CD4-positive, alpha-beta T cell treated with Interleukin-12 subunit alpha and Interleukin-12 subunit beta, for 1 hour (primary cell): ENCODE measurements at regions not wholly inside any gene's neighbourhood (a gene's known extent, or its start where the extent isn't known, plus 50 kb on each side); places are given as distances from the start of the nearest gene placed in this dataset.

ENCODE experiments used
- DNase-seq: peaks from one replicate; pipeline ENCODE4 v3.0.0-alpha.2; 2020

- DNase-seq = no peak
Measured at GRCh38 chr21:15247613-15248012, 182.8 kb upstream of the NRIP1 start.

DNA sequence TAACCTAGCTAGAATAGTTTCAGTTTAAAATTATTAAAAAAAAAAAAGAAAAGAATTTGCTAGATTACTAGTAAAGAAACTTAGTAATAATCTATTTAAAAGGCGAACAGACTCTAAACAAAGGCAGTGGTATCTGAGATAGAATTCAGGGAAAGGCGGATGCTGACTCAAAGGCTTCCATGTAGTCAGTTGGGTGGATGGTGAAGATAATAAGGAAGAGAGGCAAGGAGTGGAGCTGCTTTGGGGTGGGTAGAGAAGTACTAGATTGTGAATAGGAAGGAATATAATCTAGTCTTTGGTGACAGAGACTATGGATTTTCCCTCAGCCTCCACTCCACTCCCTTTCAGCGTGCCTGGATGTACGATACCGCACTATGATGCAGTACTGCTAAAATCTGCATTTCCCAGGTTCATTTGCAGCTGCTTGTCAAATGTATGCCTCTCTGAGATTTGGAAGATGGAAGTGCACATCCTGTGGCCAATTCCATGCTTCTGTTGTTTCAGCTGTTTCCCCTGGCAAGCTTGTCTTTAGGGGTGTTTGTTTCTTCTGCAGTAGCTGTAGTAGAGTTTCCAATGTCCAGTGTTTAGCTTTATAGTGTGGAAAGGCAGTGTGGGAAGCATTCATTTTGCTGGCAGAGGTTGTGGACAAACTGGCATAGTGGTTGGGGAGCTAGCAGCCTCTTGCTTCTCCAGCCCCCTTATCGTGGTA is 184.6 kb upstream of the NRIP1 start:
- no peak for DNase-seq

DNA sequence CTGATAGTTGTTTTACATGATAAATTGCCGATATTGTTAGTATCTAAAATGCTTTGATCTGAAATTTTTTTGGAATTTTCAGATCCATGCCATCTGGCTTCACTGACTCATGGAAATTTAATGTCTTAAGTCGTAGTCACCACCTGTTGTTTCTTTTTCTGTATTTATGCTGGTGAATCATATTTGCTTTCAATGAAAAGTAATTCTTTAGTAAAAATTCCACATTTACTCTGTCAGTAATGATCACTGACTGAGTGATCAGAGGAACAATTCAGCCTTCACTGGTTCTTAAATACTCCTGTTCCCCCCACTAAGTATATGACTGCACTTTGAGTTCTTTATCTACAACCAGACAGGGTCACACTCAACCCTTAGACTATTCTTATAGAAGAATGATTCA is 185.6 kb upstream of the NRIP1 start:
- DNase-seq = no peak

DNA sequence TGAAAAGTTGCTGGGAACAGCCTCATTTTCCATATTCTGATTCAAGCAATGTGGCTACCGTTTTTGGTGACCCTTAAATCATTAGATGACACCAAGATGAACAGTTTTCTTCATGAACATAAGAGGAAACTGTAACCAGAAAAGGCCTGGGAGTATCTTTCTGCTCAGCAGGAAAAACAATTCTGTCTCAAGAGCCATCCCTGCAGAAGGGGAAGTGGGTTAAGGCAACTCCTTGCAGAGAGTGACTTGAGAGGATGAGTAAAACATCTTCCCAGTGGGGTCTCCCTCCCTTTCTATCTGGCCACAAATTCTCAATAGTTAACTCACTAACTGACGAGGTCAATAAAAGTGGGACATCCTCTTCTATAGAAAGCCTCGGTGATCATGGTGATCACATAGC is 187.6 kb upstream of the NRIP1 start:
- DNase-seq = no peak

GRCh38 chr21:15254111-15254510 is 189.3 kb upstream of the NRIP1 start:
- no peak for DNase-seq

GRCh38 chr21:15255261-15255660 is 190.5 kb upstream of the NRIP1 start:
- no peak for DNase-seq

DNA sequence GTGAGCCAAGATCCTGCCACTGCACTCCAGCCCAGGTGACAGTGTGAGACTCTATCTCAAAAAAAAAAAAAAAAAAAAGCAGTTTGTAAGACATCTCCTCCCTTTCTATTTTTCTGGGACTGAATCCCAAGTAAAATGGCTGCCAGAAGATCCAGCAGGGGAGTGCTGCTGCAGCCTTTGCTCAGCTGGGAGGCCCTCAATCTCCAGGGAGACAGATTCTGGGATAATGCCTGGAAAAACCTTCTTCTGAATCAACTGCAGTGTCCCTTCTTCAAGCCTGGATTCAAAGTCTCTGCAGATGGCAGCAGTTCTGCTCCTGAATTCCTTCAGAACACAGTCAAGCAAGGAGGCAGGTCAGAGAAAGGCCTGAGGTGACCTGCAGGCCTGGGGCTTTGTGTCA is 191.0 kb upstream of the NRIP1 start:
- no peak for DNase-seq

DNA sequence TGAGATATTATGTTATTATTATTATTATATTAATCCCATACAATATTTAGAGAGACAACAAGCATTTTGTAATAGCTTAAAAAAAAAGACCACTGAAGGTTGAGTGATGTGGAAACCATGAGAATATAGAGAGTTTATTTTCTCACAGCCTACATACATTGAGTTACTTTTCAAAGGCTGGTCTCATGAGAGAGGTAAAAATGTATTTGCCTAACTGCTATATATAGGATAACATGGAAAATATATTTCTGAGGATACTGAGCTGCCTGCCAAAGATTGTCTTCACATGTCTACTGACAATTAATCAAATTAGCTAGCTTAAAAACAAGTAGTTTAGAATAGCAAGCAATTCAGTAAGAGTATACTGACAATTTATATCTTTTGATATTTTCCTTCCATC is 192.2 kb upstream of the NRIP1 start:
- DNase-seq = no peak

GRCh38 chr21:15257646-15258045 is 192.8 kb upstream of the NRIP1 start:
- DNase-seq = no peak

GRCh38 chr21:15259824-15260223 is 195.0 kb upstream of the NRIP1 start:
- DNase-seq = no peak

- DNase-seq = no peak
Measured at GRCh38 chr21:15260604-15261003, 195.8 kb upstream of the NRIP1 start.

GRCh38 chr21:15264084-15264665 is 199.4 kb upstream of the NRIP1 start:
- no peak for DNase-seq

DNA sequence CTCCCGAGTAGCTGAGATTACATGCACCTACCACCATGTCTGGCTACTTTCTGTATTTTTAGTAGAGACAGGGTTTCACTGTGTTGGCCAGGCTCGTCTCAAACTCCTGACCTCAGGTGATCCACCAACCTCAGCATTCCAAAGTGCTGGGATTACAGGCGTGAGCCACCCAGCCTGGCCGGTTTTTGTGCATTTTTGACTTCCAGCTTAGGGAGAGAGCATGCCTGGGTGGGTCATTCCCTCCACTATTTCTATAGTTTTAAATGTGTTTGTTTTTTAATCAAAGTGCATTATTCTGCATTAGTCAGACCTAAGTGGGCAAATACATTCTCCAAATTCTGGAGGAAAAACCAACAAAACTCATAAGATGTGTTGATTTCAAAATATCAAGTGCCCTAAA is 207.4 kb upstream of the NRIP1 start:
- DNase-seq = no peak

DNA sequence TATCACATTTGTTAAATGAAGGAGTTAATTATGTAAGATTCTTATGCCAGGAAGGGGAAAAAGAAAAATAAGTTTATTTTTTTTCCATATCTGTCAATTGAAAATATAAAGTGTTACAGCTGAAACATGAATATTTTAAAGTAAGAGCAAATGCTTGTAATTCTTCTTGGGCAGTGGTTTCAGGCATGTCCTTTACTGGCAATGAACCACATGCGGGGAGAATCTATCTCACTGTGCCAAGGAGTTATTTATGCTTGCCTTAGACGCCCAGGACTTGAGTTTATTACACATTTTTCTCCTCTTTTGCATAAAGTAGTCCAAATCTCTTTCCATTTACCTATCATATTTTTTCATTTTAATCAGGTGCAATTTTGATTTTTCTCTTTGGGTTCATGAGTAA is 207.8 kb upstream of the NRIP1 start:
- DNase-seq = no peak

DNA sequence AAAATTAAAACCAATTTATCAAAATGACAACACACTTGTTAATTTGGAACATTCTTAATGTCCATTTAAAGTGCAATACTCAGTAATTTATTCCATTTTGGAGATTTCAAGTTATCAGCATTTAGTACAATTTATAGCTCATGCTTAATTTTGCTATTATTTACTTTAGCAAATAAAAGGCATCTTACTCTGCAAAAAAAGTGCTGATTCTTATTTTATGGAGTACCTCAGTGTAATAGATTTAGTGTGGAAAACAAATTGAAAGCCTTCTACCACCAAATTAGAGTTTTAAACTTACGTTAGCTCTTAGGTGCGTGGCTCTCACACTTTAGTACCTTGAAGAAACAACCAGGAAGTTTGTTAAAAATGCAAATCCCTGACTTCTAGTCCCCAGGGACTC is 208.4 kb upstream of the NRIP1 start:
- DNase-seq = no peak

GRCh38 chr21:15274701-15275485 is 210.1 kb upstream of the NRIP1 start:
- no peak for DNase-seq

DNA sequence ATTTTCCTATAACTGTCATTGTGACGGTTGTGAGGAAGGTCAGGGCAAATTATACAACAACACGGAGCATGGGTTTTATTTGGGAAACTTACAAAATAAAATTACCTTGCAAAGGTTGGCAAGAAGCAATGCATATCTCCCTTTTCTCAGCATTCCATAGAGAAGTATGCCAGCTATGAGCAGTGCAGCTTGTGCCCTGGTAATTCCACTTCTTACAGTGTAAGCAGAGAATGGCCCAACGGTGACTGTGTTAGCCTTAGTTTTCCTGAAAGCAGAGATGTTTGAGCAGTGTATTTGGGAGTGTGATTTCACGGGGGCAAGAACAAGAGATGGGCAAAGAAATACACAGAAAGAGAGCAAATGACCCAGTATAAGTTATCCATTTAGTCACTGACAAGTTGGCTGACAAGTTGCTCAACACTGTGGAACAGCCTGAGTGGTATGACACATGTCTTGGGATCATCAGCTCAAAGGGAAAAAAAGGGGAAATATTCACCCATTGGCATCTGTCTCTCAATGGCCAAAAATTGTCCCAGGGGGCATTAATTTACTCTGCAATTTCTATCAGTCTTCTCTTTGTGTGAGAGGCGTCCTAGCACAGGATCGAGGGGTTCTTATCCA is 210.9 kb upstream of the NRIP1 start:
- DNase-seq = no peak

DNA sequence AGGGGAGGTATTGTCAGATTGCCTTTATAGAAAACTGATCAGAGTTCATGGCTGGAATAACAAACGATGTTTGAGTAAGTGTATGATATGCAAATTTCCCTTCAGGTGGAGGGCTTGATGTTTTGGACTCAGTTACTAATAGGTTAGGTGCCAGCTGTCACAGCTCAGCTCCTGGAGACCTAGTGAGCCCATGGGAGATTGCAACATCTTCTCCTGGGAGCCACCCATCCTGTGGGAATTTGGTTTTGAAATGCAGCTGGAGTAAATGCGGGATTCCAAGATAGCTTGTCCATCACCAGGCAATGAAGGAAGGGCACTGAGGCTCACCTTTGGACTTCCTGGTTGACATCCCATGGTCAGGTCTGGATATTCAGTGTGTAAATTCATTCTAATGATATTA is 211.4 kb upstream of the NRIP1 start:
- no peak for DNase-seq

DNA sequence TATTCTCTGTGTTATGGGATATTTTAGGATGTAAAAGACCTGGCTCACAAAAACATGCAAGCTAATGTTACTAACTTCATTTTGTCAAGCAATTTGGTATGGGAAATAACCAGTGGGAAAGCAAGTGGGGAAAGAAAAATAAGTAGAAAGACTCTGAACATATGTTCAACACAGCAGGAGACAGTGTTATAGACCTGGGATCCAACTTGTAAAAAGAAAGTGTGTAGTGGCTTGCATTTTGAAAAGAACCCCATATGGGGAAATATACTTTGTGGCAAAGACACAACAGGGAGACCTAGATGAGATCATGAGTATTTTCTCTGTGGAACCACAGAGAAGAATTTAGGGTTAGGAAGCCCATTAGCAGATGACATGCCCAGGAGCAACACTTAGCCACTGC is 212.7 kb upstream of the NRIP1 start:
- no peak for DNase-seq

DNA sequence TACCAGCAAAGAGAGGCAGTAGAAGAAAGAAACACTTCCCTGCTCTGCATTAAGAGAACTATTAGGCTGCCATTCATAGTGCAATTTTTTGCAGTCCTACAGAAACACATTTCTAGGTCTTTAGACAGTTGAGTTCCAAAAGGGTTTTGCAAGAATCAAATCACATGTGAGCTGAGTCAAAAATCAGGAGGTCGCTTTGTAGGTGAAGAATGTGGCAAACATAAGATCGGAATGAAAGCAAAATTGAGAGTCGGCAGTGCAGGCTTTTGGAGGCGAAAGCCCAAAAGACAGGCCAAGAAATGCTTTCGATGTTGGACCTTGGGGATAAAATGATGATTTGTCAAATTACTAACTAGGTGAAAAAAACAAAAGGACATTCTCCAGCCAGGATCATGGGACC is 213.5 kb upstream of the NRIP1 start:
- no peak for DNase-seq

- no peak for DNase-seq
Measured at GRCh38 chr21:15278851-15279250, 214.1 kb upstream of the NRIP1 start.

DNA sequence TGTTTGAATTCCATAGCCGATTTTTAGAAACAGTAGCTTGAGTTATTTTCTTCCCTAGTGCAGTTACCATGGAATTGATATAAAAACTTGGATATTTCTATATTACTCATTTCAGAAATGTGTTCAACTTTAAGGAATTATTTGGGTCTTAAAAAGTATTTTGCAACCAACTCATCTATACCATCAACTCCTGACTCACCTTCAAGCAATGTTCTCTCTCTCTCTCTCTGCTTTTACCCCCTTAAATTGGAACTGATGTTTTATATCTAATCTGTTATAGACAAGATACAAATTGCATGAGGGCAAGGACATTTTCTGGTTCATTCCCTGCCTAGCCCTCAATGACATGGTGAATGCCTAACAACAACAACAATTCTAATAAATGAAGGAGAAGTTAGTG is 214.7 kb upstream of the NRIP1 start:
- no peak for DNase-seq

DNA sequence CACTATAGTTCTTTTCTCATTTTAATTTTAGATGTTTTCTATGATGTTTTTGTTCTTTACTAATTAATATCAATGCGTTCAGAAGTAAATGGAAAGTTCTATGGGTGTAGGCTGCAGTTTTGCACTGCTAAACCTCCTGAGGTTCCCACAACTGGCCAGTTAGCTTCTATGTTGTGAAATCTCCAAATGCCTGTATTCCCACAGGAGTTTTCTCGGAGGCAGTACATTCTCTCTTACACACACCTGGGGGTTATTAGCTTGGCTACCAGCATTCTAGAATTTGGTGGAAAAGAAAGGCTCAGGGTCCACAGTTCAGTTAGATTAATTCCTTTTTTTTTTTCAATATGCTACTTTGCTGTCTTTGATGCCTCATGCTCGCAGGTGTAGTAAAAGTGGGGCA is 216.9 kb upstream of the NRIP1 start:
- no peak for DNase-seq

DNA sequence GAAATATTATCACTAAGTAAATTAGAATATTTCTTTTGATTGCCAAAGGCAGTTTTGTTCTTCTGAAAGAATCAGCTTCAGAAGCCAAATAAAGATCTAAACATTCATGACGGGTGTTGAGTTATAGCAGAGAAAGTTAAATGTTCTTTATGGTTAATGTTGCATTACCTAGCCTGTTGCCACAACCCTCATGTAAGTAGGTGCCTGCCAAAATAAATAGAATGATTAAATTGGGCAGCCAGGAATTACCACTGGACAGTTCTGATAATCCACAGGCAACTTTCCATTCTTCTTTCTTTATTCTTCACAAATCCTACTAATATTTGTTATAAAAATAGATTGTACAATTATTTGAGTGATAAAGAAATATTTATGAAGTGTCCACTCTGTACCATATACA is 217.9 kb upstream of the NRIP1 start:
- DNase-seq = no peak
